Fibroblast of skin of back (primary cell): ENCODE measurements at regions not wholly inside any gene's neighbourhood (a gene's known extent, or its start where the extent isn't known, plus 50 kb on each side); places are given as distances from the start of the nearest gene placed in this dataset.

Experiments used
- DNase-seq: peaks from one replicate; pipeline ENCODE4 v3.0.0-alpha.2; 2013

GRCh38 chr17:72344613-72345012, 223.8 kb downstream of the SOX9 start:
- no peak for DNase-seq

GRCh38 chr17:72345088-72345487, 224.3 kb downstream of the SOX9 start:
- no peak for DNase-seq

GRCh38 chr17:72345536-72345935, 224.7 kb downstream of the SOX9 start:
- no peak for DNase-seq

- DNase-seq, result no peak
Measured at GRCh38 chr17:72346306-72346705, 225.5 kb downstream of the SOX9 start.

- DNase-seq, result no peak
Measured at GRCh38 chr17:72349011-72349410, 228.2 kb downstream of the SOX9 start.

GRCh38 chr17:72349491-72349995, 228.7 kb downstream of the SOX9 start:
- no peak for DNase-seq

GRCh38 chr17:72350073-72350472, 229.3 kb downstream of the SOX9 start:
- DNase-seq, result no peak

- no peak for DNase-seq
Measured at GRCh38 chr17:72351365-72351764, 230.5 kb downstream of the SOX9 start.

GRCh38 chr17:72351884-72352346, 231.1 kb downstream of the SOX9 start:
- no peak for DNase-seq

GRCh38 chr17:72353502-72353901, 232.7 kb downstream of the SOX9 start:
- DNase-seq, result no peak

- no peak for DNase-seq
Measured at GRCh38 chr17:72354071-72354470, 233.3 kb downstream of the SOX9 start.

GRCh38 chr17:72357764-72358365, 237.0 kb downstream of the SOX9 start:
- peak; percentile 50 for DNase-seq

GRCh38 chr17:72358465-72358864, 237.6 kb downstream of the SOX9 start:
- peak; percentile 89 for DNase-seq

GRCh38 chr17:72359274-72359673, 238.5 kb downstream of the SOX9 start:
- no peak for DNase-seq

- no peak for DNase-seq
Measured at GRCh38 chr17:72359811-72360210, 239.0 kb downstream of the SOX9 start.

- DNase-seq, result no peak
Measured at GRCh38 chr17:72360386-72360940, 239.6 kb downstream of the SOX9 start.

- DNase-seq, result peak; percentile 37
Measured at GRCh38 chr17:72361892-72362291, 241.1 kb downstream of the SOX9 start.

GRCh38 chr17:72362376-72363088, 241.7 kb downstream of the SOX9 start:
- peak; percentile 80 for DNase-seq

- DNase-seq, result peak; percentile 45
Measured at GRCh38 chr17:72363089-72363610, 242.3 kb downstream of the SOX9 start.

- DNase-seq, result no peak
Measured at GRCh38 chr17:72365857-72366414, 245.1 kb downstream of the SOX9 start.

- no peak for DNase-seq
Measured at GRCh38 chr17:72366626-72367025, 245.8 kb downstream of the SOX9 start.

GRCh38 chr17:72368191-72368590, 247.4 kb downstream of the SOX9 start:
- DNase-seq, result no peak

- no peak for DNase-seq
Measured at GRCh38 chr17:72369366-72369765, 248.5 kb downstream of the SOX9 start.
